Lower lobe of right lung (tissue), 2 donors: ENCODE measurements at regions not wholly inside any gene's neighbourhood (a gene's known extent, or its start where the extent isn't known, plus 50 kb on each side); places are given as distances from the start of the nearest gene placed in this dataset.

Experiments used
- ATAC-seq, 2 donors: fragments of 200-7000 bp; cut with Tn5 transposase; one replicate each; pipeline ENCODE4 v1.9.1; 2020 to 2022; ENCODE audit warnings: mild to moderate bottlenecking in 2 of 2, moderate library complexity in 2 of 2
- DNase-seq: peaks from one replicate; pipeline ENCODE4 v3.0.0-alpha.2; 2020
- H3K27ac ChIP-seq: fragments of 200-600 bp; one replicate; pipeline ENCODE4 v1.8.0; 2022
- H3K27me3 ChIP-seq: fragments of 200-600 bp; one replicate; pipeline ENCODE4 v1.8.0; 2022; ENCODE audit warnings: low read depth
- H3K36me3 ChIP-seq: fragments of 200-600 bp; one replicate; pipeline ENCODE4 v1.8.0; 2022; ENCODE audit warnings: mild to moderate bottlenecking
- H3K4me1 ChIP-seq: fragments of 200-600 bp; one replicate; pipeline ENCODE4 v1.8.0; 2022
- H3K4me3 ChIP-seq: fragments of 200-600 bp; one replicate; pipeline ENCODE4 v1.8.0; 2022; ENCODE audit warnings: mild to moderate bottlenecking
- H3K9me3 ChIP-seq: fragments of 200-600 bp; one replicate; pipeline ENCODE4 v1.8.0; 2022
- CTCF ChIP-seq: fragments of 200-600 bp; IDR thresholded peaks from one replicate; pipeline ENCODE4 v1.8.0; 2022; ENCODE audit warnings: antibody characterized with exemption, mild to moderate bottlenecking
- intact Hi-C: fragments of 100-400 bp; cut with DNase I; formaldehyde crosslinking; loops from one replicate; pipeline ENCODE4 v1.11.0; 2022
- donor health status: DM: no; HTN: yes; CAD: no; lungs with severe emphysema.

- H3K27ac ChIP-seq: no peak overlapping the region
- no peaks in the 10 kb centered on the region for H3K36me3 ChIP-seq
- TF ChIP-seq CTCF: no peak
- no peaks in the 10 kb centered on the region for H3K4me1 ChIP-seq
- H3K4me3 ChIP-seq: no peak overlapping the region
- H3K9me3 ChIP-seq: no peaks in the 10 kb centered on the region
- ATAC-seq (no peak), DNase-seq (no peak)
- intact Hi-C loops: no loop called here
- peaks cover 4% of the 10 kb centered on the region for H3K27me3 ChIP-seq
Observed at GRCh38 chr10:118216020-118216419, 126.1 kb downstream of the FAM204A start.

- no peak overlapping the region for H3K27ac ChIP-seq
- intact Hi-C loops: no loop called here
- TF ChIP-seq CTCF: no peak
Observed at GRCh38 chr10:118214776-118215175, 127.3 kb downstream of the FAM204A start.

GRCh38 chr10:118213436-118213835 lies 128.7 kb downstream of the FAM204A start:
- no peak overlapping the region for H3K27ac ChIP-seq
- H3K27me3 ChIP-seq: peaks cover 4% of the 10 kb centered on the region
- ATAC-seq (no peak), DNase-seq (no peak)
- H3K4me3 ChIP-seq: no peak overlapping the region
- intact Hi-C loops: no loop called here
- TF ChIP-seq CTCF: no peak
- no peaks in the 10 kb centered on the region for H3K4me1 ChIP-seq
- no peaks in the 10 kb centered on the region for H3K36me3 ChIP-seq
- H3K9me3 ChIP-seq: no peaks in the 10 kb centered on the region

More at GRCh38 chr10:118214776-118215175, 127.3 kb downstream of the FAM204A start:
- Histone ChIP-seq H3K36me3 (no peaks in the 10 kb centered on the region), H3K4me3 (no peak overlapping the region), H3K9me3 (no peaks in the 10 kb centered on the region), H3K4me1 (no peaks in the 10 kb centered on the region), H3K27me3 (peaks cover 4% of the 10 kb centered on the region)
- ATAC-seq: no peak
- no peak for DNase-seq

- H3K36me3 ChIP-seq: no peaks in the 10 kb centered on the region
- no peaks in the 10 kb centered on the region for H3K9me3 ChIP-seq
- no peak for TF ChIP-seq CTCF
- no peaks in the 10 kb centered on the region for H3K27me3 ChIP-seq
- no peaks in the 10 kb centered on the region for H3K4me1 ChIP-seq
- intact Hi-C loops: no loop called here
- no peak overlapping the region for H3K27ac ChIP-seq
- no peak for ATAC-seq
- H3K4me3 ChIP-seq: no peak overlapping the region
- no peak for DNase-seq
Observed at GRCh38 chr10:118210276-118210675, 131.8 kb downstream of the FAM204A start.

GRCh38 chr10:118209215-118209614 lies 132.9 kb downstream of the FAM204A start:
- H3K4me1 ChIP-seq: no peaks in the 10 kb centered on the region
- DNase-seq (no peak), ATAC-seq (no peak)
- no peak overlapping the region for H3K27ac ChIP-seq
- TF ChIP-seq CTCF: no peak
- H3K4me3 ChIP-seq: no peak overlapping the region
- H3K27me3 ChIP-seq: no peaks in the 10 kb centered on the region
- intact Hi-C loops: no loop called here
- no peaks in the 10 kb centered on the region for H3K9me3 ChIP-seq
- no peaks in the 10 kb centered on the region for H3K36me3 ChIP-seq

- Histone ChIP-seq H3K4me1 (no peaks in the 10 kb centered on the region), H3K27me3 (no peaks in the 10 kb centered on the region), H3K36me3 (no peaks in the 10 kb centered on the region), H3K27ac (no peak overlapping the region), H3K9me3 (no peaks in the 10 kb centered on the region), H3K4me3 (no peak overlapping the region)
- DNase-seq (no peak), ATAC-seq (no peak)
- TF ChIP-seq CTCF: no peak
- intact Hi-C loops: no loop called here
Observed at GRCh38 chr10:118207470-118208007, 134.6 kb downstream of the FAM204A start.
